Suprapubic skin (tissue), 4 donors: ENCODE measurements at regions not wholly inside any gene's neighbourhood (a gene's known extent, or its start where the extent isn't known, plus 50 kb on each side); places are given as distances from the start of the nearest gene placed in this dataset.

ENCODE experiments used
- DNase-seq, 2 donors: peaks; one replicate each; pipeline ENCODE4 v3.0.0-alpha.2; 2019; ENCODE audit warnings: low spot score in 2 of 2
- H3K27ac ChIP-seq: fragments of 200-600 bp; sonication (generic); one replicate; pipeline ENCODE4 v1.5.1; 2019
- H3K27me3 ChIP-seq: fragments of 200-600 bp; sonication (generic); one replicate; pipeline ENCODE4 v1.5.1; 2019
- H3K36me3 ChIP-seq: fragments of 200-600 bp; sonication (generic); one replicate; pipeline ENCODE4 v1.5.1; 2019
- H3K4me1 ChIP-seq: fragments of 200-600 bp; sonication (generic); one replicate; pipeline ENCODE4 v1.5.1; 2019
- H3K4me3 ChIP-seq: fragments of 200-600 bp; sonication (generic); one replicate; pipeline ENCODE4 v1.5.1; 2019; ENCODE audit warnings: mild to moderate bottlenecking
- H3K9me3 ChIP-seq: fragments of 200-600 bp; sonication (generic); one replicate; pipeline ENCODE4 v1.5.1; 2019
- EP300 ChIP-seq: sonication (generic); formaldehyde crosslinking; IDR thresholded peaks from one replicate; pipeline ENCODE4 v1.6.1; 2017; ENCODE audit warnings: antibody characterized with exemption
- POLR2A ChIP-seq, 2 donors: fragments of 450-650 bp; IDR thresholded peaks; one replicate each; pipeline ENCODE4 v1.6.1; 2017; ENCODE audit warnings: antibody characterized with exemption in 2 of 2, mild to moderate bottlenecking in 2 of 2, moderate library complexity in 2 of 2
- POLR2AphosphoS5 ChIP-seq, 3 donors: sonication (generic); formaldehyde crosslinking; IDR thresholded peaks; one replicate each; pipeline ENCODE4 v1.6.1; 2017; ENCODE audit warnings: antibody characterized with exemption in 3 of 3
- WGBS: methylation state at CpG from one replicate; pipeline ENCODE4 v1.1.5; 2018; 5-methylcytosine and 5-hydroxymethylcytosine counted together
- TF ChIP-seq, protein P1 (sequence below), 2 donors: fragments of 200-600 bp in 1 of 2; fragments of 450-650 bp in 1 of 2; sonication (generic) in 1 of 2; IDR thresholded peaks; one replicate each; pipeline ENCODE4 v1.5.1; 2016 to 2019; ENCODE audit warnings: antibody characterized with exemption in 2 of 2, mild to moderate bottlenecking in 1 of 2, moderate library complexity in 1 of 2

DNA sequence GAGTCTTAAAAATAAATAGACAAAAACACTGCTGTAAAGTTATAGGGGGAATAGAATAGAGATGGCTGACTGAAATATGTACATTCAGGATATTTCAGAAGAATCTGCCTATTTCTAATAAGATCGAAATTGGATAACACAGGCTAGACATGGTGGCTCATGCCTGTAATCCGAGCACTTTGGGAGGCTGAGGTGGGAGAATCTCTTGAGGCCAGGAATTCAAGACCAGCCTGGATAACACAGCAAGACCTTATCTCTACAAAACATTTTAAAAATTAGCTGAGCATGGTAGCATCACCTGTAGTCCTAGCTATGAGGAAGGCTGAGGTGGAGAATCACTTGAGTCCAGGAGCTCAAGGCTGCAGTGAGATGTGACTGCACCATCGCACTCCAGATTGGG, 146.6 kb upstream of the CCDC150 start:
- no peak for TF ChIP-seq POLR2A (IDR thresholded peaks at IDR 0.05)
- TF ChIP-seq, protein P1, sequence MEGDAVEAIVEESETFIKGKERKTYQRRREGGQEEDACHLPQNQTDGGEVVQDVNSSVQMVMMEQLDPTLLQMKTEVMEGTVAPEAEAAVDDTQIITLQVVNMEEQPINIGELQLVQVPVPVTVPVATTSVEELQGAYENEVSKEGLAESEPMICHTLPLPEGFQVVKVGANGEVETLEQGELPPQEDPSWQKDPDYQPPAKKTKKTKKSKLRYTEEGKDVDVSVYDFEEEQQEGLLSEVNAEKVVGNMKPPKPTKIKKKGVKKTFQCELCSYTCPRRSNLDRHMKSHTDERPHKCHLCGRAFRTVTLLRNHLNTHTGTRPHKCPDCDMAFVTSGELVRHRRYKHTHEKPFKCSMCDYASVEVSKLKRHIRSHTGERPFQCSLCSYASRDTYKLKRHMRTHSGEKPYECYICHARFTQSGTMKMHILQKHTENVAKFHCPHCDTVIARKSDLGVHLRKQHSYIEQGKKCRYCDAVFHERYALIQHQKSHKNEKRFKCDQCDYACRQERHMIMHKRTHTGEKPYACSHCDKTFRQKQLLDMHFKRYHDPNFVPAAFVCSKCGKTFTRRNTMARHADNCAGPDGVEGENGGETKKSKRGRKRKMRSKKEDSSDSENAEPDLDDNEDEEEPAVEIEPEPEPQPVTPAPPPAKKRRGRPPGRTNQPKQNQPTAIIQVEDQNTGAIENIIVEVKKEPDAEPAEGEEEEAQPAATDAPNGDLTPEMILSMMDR (IDR thresholded peaks at IDR 0.05): no peak
- TF ChIP-seq EP300: no peak
- no peak for TF ChIP-seq POLR2AphosphoS5 (IDR thresholded peaks at IDR 0.05)
- no peak overlapping the region for H3K27ac ChIP-seq
- H3K4me1 ChIP-seq: no peaks in the 10 kb centered on the region
- 88% methylated on average over 3 of the region's 3 CpGs for WGBS
- no peaks in the 10 kb centered on the region for H3K9me3 ChIP-seq
- no peaks in the 10 kb centered on the region for H3K36me3 ChIP-seq
- no peak overlapping the region for H3K4me3 ChIP-seq
- H3K27me3 ChIP-seq: no peaks in the 10 kb centered on the region
- DNase-seq: no peak

DNA sequence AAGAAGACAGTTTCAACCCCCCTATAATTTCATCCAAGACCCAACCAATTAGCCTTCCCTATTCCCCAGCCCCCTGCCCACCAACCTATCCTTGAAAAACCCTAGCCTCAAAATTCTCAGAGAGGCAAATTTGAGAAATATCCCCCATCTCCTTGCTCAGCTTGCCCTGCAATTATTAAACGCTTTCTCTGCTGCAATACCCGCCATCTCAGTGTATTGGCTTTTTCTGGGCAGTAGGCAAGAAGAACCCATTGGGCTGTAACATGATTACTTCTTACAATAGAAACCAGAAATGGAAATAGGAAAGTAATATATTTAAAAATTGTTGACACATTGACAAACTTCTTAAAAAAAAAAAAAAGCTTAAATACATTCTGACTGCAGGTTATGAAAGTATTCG, 140.6 kb upstream of the CCDC150 start:
- Histone ChIP-seq H3K4me1 (no peaks in the 10 kb centered on the region), H3K9me3 (no peaks in the 10 kb centered on the region), H3K36me3 (no peaks in the 10 kb centered on the region), H3K27ac (no peak overlapping the region), H3K4me3 (no peak overlapping the region), H3K27me3 (peaks cover 2% of the 10 kb centered on the region)
- no peak for DNase-seq
- TF ChIP-seq POLR2A (IDR thresholded peaks at IDR 0.05): no peak
- TF ChIP-seq, protein P1 (IDR thresholded peaks at IDR 0.05): no peak
- no peak for TF ChIP-seq EP300
- no peak for TF ChIP-seq POLR2AphosphoS5 (IDR thresholded peaks at IDR 0.05)
- 78% methylated on average over 3 of the region's 3 CpGs for WGBS

DNA sequence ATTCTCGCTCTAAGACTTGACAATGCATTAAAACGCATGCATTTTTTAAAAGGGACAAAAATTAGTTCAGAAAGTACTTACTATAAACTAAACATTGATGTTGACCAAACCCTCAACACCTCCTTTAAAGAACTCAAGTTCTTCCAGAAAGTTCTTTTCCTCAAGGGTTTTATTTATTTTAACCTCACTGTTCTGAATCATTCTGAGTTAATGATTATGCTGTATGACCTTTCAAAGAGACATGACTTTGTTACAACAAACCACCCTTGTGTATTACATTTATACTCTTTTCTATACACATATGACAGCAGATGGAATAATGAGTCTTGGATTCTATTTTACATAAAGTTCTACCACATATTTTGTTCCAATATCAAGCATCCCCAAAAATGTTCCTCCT, 139.8 kb upstream of the CCDC150 start:
- Histone ChIP-seq H3K27ac (no peak overlapping the region), H3K9me3 (no peaks in the 10 kb centered on the region), H3K4me3 (no peak overlapping the region), H3K4me1 (no peaks in the 10 kb centered on the region), H3K27me3 (peaks cover 2% of the 10 kb centered on the region), H3K36me3 (no peaks in the 10 kb centered on the region)
- DNase-seq: no peak
- no peak for TF ChIP-seq EP300
- TF ChIP-seq, protein P1 (IDR thresholded peaks at IDR 0.05): no peak
- no peak for TF ChIP-seq POLR2AphosphoS5 (IDR thresholded peaks at IDR 0.05)
- TF ChIP-seq POLR2A (IDR thresholded peaks at IDR 0.05): no peak
- WGBS: 94% methylated on average over 2 of the region's 2 CpGs

DNA sequence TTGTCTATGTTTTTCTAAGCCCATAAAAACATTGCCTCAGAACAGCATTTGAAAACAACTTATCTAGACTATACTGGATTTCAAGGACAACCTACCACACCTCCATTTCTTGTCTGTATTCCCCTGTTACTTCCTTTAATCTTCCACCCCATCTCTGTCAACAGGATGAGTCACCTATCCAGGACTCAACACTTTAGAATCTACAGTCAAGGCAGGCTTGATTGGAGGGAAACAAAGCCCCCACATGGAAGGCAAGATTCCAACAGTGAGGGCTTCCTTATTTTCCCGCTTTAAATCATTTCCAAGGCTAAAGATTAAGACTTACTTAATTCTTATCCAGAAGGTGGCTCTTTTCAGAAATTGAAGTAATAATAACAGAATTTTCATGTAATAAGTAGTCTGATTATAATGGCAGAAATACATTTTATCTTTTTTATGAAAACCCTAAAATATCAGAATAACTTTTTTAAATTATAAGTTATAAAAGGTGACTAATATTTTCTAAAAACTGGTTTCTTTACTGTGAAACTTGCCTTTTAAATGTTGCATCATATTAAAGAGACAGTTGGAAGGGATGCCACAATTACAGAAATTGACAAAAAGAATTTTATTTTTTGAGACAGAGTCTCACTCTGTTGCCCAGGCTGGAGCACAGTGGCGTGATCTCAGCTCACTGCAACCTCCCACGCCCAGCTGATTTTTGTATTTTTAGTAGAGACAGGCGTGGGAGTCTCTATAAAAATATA, 138.7 kb upstream of the CCDC150 start:
- no peaks in the 10 kb centered on the region for H3K9me3 ChIP-seq
- no peak overlapping the region for H3K4me3 ChIP-seq
- TF ChIP-seq POLR2A (IDR thresholded peaks at IDR 0.05): no peak
- no peak for TF ChIP-seq EP300
- no peak for TF ChIP-seq POLR2AphosphoS5 (IDR thresholded peaks at IDR 0.05)
- TF ChIP-seq, protein P1 (IDR thresholded peaks at IDR 0.05): no peak
- no peak for DNase-seq
- no peak overlapping the region for H3K27ac ChIP-seq
- peaks cover 2% of the 10 kb centered on the region for H3K27me3 ChIP-seq
- no peaks in the 10 kb centered on the region for H3K4me1 ChIP-seq
- H3K36me3 ChIP-seq: no peaks in the 10 kb centered on the region
- 78% methylated on average over 4 of the region's 4 CpGs for WGBS

DNA sequence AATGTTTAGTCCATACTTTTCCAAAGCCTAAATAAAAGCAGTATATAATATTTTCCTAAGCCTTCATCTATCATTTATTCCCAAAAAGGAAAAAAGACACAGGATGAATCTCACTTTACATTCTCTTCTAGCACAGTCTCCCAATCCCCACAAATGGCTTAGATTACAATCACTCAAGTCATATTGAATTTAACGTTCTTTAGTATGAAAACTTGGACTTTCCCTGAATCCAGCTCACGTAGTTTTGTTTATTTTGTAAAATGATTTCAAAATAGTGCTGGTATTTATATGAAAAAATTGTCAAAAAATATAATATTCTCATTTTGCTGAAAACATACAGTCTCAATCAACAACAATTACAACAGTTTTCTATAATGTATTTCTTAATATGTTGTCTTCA, 137.7 kb upstream of the CCDC150 start:
- Histone ChIP-seq H3K27ac (no peak overlapping the region), H3K4me3 (no peak overlapping the region), H3K9me3 (no peaks in the 10 kb centered on the region), H3K27me3 (peaks cover 2% of the 10 kb centered on the region), H3K4me1 (no peaks in the 10 kb centered on the region), H3K36me3 (no peaks in the 10 kb centered on the region)
- WGBS: 73% methylated on average over 2 of the region's 2 CpGs
- TF ChIP-seq POLR2AphosphoS5 (IDR thresholded peaks at IDR 0.05) (no peak), POLR2A (IDR thresholded peaks at IDR 0.05) (no peak), EP300 (no peak)
- TF ChIP-seq, protein P1 (IDR thresholded peaks at IDR 0.05): no peak
- no peak for DNase-seq
